ENCODE measurements at regions not wholly inside any gene's neighbourhood (a gene's known extent, or its start where the extent isn't known, plus 50 kb on each side); places are given as distances from the start of the nearest gene placed in this dataset.

- ATAC-seq: no peak
- TF ChIP-seq, protein P1, sequence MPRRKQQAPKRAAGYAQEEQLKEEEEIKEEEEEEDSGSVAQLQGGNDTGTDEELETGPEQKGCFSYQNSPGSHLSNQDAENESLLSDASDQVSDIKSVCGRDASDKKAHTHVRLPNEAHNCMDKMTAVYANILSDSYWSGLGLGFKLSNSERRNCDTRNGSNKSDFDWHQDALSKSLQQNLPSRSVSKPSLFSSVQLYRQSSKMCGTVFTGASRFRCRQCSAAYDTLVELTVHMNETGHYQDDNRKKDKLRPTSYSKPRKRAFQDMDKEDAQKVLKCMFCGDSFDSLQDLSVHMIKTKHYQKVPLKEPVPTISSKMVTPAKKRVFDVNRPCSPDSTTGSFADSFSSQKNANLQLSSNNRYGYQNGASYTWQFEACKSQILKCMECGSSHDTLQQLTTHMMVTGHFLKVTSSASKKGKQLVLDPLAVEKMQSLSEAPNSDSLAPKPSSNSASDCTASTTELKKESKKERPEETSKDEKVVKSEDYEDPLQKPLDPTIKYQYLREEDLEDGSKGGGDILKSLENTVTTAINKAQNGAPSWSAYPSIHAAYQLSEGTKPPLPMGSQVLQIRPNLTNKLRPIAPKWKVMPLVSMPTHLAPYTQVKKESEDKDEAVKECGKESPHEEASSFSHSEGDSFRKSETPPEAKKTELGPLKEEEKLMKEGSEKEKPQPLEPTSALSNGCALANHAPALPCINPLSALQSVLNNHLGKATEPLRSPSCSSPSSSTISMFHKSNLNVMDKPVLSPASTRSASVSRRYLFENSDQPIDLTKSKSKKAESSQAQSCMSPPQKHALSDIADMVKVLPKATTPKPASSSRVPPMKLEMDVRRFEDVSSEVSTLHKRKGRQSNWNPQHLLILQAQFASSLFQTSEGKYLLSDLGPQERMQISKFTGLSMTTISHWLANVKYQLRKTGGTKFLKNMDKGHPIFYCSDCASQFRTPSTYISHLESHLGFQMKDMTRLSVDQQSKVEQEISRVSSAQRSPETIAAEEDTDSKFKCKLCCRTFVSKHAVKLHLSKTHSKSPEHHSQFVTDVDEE (CRISPR knock-in tag; IDR thresholded peaks at IDR 0.05): no peak
- TF ChIP-seq, protein P2, sequence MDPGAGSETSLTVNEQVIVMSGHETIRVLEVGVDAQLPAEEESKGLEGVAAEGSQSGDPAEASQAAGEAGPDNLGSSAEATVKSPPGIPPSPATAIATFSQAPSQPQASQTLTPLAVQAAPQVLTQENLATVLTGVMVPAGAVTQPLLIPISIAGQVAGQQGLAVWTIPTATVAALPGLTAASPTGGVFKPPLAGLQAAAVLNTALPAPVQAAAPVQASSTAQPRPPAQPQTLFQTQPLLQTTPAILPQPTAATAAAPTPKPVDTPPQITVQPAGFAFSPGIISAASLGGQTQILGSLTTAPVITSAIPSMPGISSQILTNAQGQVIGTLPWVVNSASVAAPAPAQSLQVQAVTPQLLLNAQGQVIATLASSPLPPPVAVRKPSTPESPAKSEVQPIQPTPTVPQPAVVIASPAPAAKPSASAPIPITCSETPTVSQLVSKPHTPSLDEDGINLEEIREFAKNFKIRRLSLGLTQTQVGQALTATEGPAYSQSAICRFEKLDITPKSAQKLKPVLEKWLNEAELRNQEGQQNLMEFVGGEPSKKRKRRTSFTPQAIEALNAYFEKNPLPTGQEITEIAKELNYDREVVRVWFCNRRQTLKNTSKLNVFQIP (CRISPR knock-in tag; IDR thresholded peaks at IDR 0.05; ENCODE audit: borderline replicate concordance, low read depth): no peak
- no peak for TF ChIP-seq ZNF70 (CRISPR knock-in tag; IDR thresholded peaks at IDR 0.05)
- no peak for TF ChIP-seq ZNF565 (CRISPR knock-in tag; conservative IDR thresholded peaks at IDR 0.05; ENCODE audit: low read depth)
- no peak for TF ChIP-seq ZNF8 (CRISPR knock-in tag; IDR thresholded peaks at IDR 0.05)
- TF ChIP-seq CSDC2 (CRISPR knock-in tag; IDR thresholded peaks at IDR 0.05): no peak
Observed at GRCh38 chr1:199307496-199308264, 668.8 kb downstream of the PTPRC start.

GRCh38 chr1:199308349-199308846, 669.6 kb downstream of the PTPRC start:
- TF ChIP-seq TOX (CRISPR knock-in tag; IDR thresholded peaks at IDR 0.05; ENCODE audit: borderline replicate concordance): no peak
- no peak for TF ChIP-seq OSR1 (CRISPR knock-in tag; IDR thresholded peaks at IDR 0.05)
- no peak for TF ChIP-seq BACH2 (CRISPR knock-in tag; IDR thresholded peaks at IDR 0.05; ENCODE audit: borderline replicate concordance)
- no peak for TF ChIP-seq ZNF565 (CRISPR knock-in tag; conservative IDR thresholded peaks at IDR 0.05; ENCODE audit: low read depth)
- no peak for TF ChIP-seq RARB (CRISPR knock-in tag; IDR thresholded peaks at IDR 0.05)
- TF ChIP-seq, protein P1 (CRISPR knock-in tag; IDR thresholded peaks at IDR 0.05): no peak
- TF ChIP-seq ZFP30 (CRISPR knock-in tag; IDR thresholded peaks at IDR 0.05): no peak
- no peak for TF ChIP-seq ZNF70 (CRISPR knock-in tag; IDR thresholded peaks at IDR 0.05)
- no peak for TF ChIP-seq TCF4 (CRISPR knock-in tag; IDR thresholded peaks at IDR 0.05; ENCODE audit: borderline replicate concordance)
- no peak for TF ChIP-seq GLIS3 (CRISPR knock-in tag; IDR thresholded peaks at IDR 0.05)
- TF ChIP-seq CREB5 (CRISPR knock-in tag; IDR thresholded peaks at IDR 0.05; ENCODE audit: low read depth): no peak
- no peak for TF ChIP-seq ARNTL (CRISPR knock-in tag; IDR thresholded peaks at IDR 0.05; ENCODE audit: borderline replicate concordance, low read depth)
- no peak for TF ChIP-seq PPARA (CRISPR knock-in tag; IDR thresholded peaks at IDR 0.05; ENCODE audit: borderline replicate concordance)
- TF ChIP-seq ISL1 (CRISPR knock-in tag; IDR thresholded peaks at IDR 0.05): no peak
- TF ChIP-seq ESRRG (CRISPR knock-in tag; IDR thresholded peaks at IDR 0.05): no peak
- no peak for TF ChIP-seq ZNF8 (CRISPR knock-in tag; IDR thresholded peaks at IDR 0.05)
- no peak for ATAC-seq

GRCh38 chr1:199310708-199311107, 671.9 kb downstream of the PTPRC start:
- TF ChIP-seq, protein P1 (CRISPR knock-in tag; IDR thresholded peaks at IDR 0.05): no peak
- no peak for TF ChIP-seq ZC3H10 (CRISPR knock-in tag; IDR thresholded peaks at IDR 0.05)
- TF ChIP-seq RARB (CRISPR knock-in tag; IDR thresholded peaks at IDR 0.05): no peak
- no peak for TF ChIP-seq ZNF8 (CRISPR knock-in tag; IDR thresholded peaks at IDR 0.05)
- TF ChIP-seq PATZ1 (CRISPR knock-in tag; IDR thresholded peaks at IDR 0.05; ENCODE audit: borderline replicate concordance): no peak
- no peak for TF ChIP-seq ARNTL (CRISPR knock-in tag; IDR thresholded peaks at IDR 0.05; ENCODE audit: borderline replicate concordance, low read depth)
- TF ChIP-seq GLIS3 (CRISPR knock-in tag; IDR thresholded peaks at IDR 0.05): no peak
- TF ChIP-seq ZNF565 (CRISPR knock-in tag; conservative IDR thresholded peaks at IDR 0.05; ENCODE audit: low read depth): no peak
- no peak for ATAC-seq
